GM12891 (cell line): ENCODE measurements at regions not wholly inside any gene's neighbourhood (a gene's known extent, or its start where the extent isn't known, plus 50 kb on each side); places are given as distances from the start of the nearest gene placed in this dataset.

Experiments used
- PAX5 ChIP-seq: IDR thresholded peaks from 2 replicates; pipeline ENCODE4 v1.6.1; 2011; ENCODE audit warnings: low read length, moderate library complexity, mild to moderate bottlenecking; ENCODE audit not compliant: insufficient read depth, severe bottlenecking
- POLR2A ChIP-seq: IDR thresholded peaks from 2 replicates; pipeline ENCODE4 v1.6.1; 2011; ENCODE audit warnings: low read depth, low read length, control low read depth
- POLR2AphosphoS5 ChIP-seq: IDR thresholded peaks from 2 replicates; pipeline ENCODE4 v1.6.1; 2011; ENCODE audit warnings: low read depth, low read length, control low read depth
- POU2F2 ChIP-seq: IDR thresholded peaks from 2 replicates; pipeline ENCODE4 v1.6.1; 2011; ENCODE audit warnings: low read depth, mild to moderate bottlenecking, control low read depth, low read length, moderate library complexity
- SPI1 ChIP-seq: IDR thresholded peaks from 2 replicates; pipeline ENCODE4 v1.6.1; 2011; ENCODE audit warnings: low read depth, low read length, control low read depth
- TAF1 ChIP-seq: IDR thresholded peaks from 2 replicates; pipeline ENCODE4 v1.6.1; 2011; ENCODE audit warnings: low read depth, low read length, control low read depth

GRCh38 chr15:75109021-75109735, 85.8 kb downstream of the PPCDC start:
- no peak for TF ChIP-seq POLR2AphosphoS5
- no peak for TF ChIP-seq POLR2A
- no peak for TF ChIP-seq SPI1
- no peak for TF ChIP-seq TAF1
- no peak for TF ChIP-seq POU2F2
- no peak for TF ChIP-seq PAX5
